NCI-H128 (cell line): ENCODE measurements at regions not wholly inside any gene's neighbourhood (a gene's known extent, or its start where the extent isn't known, plus 50 kb on each side); places are given as distances from the start of the nearest gene placed in this dataset.
"Not testable (repeated sequence)": the region's sequence is repeated elsewhere in the genome, so short reads cannot be mapped to it uniquely, and the experiment has no call there.

Experiments used
- DNase-seq: peaks from one replicate; lab custom pipeline; 2025; ENCODE audit not compliant: unreplicated experiment; lab: John Stamatoyannopoulos, UW

- no peak for DNase-seq
Observed at GRCh38 chr9:107838766-107839165, 349.2 kb upstream of the KLF4 start.

GRCh38 chr9:107836300-107836699 lies 346.7 kb upstream of the KLF4 start:
- DNase-seq: no peak

- DNase-seq: no peak
Observed at GRCh38 chr9:107833295-107833694, 343.7 kb upstream of the KLF4 start.

- no peak for DNase-seq
Observed at GRCh38 chr9:107832871-107833270, 343.3 kb upstream of the KLF4 start.

- DNase-seq: no peak
Observed at GRCh38 chr9:107830479-107830878, 340.9 kb upstream of the KLF4 start.

GRCh38 chr9:107827884-107828283 lies 338.3 kb upstream of the KLF4 start:
- DNase-seq: no peak

GRCh38 chr9:107827304-107827703 lies 337.7 kb upstream of the KLF4 start:
- no peak for DNase-seq

GRCh38 chr9:107826688-107826983 lies 337.1 kb upstream of the KLF4 start:
- not testable (repeated sequence) for DNase-seq

GRCh38 chr9:107824556-107824955 lies 335.0 kb upstream of the KLF4 start:
- no peak for DNase-seq

- peak; percentile 74 for DNase-seq
Observed at GRCh38 chr9:107819772-107820565, 330.4 kb upstream of the KLF4 start.

- not testable (repeated sequence) for DNase-seq
Observed at GRCh38 chr9:107818503-107818829, 328.9 kb upstream of the KLF4 start.

- not testable (repeated sequence) for DNase-seq
Observed at GRCh38 chr9:107817595-107818502, 328.3 kb upstream of the KLF4 start.

GRCh38 chr9:107816561-107817021 lies 327.0 kb upstream of the KLF4 start:
- no peak for DNase-seq

GRCh38 chr9:107815782-107816560 lies 326.4 kb upstream of the KLF4 start:
- DNase-seq: no peak

GRCh38 chr9:107813287-107813686 lies 323.7 kb upstream of the KLF4 start:
- no peak for DNase-seq

- DNase-seq: no peak
Observed at GRCh38 chr9:107810461-107810961, 320.9 kb upstream of the KLF4 start.

- DNase-seq: no peak
Observed at GRCh38 chr9:107809871-107810460, 320.4 kb upstream of the KLF4 start.

GRCh38 chr9:107807183-107807582 lies 317.6 kb upstream of the KLF4 start:
- no peak for DNase-seq

GRCh38 chr9:107805201-107805600 lies 315.6 kb upstream of the KLF4 start:
- DNase-seq: no peak

- DNase-seq: no peak
Observed at GRCh38 chr9:107794259-107794658, 304.7 kb upstream of the KLF4 start.

GRCh38 chr9:107793541-107793940 lies 304.0 kb upstream of the KLF4 start:
- no peak for DNase-seq
